Esophagus muscularis mucosa (tissue), 3 donors: ENCODE measurements at regions not wholly inside any gene's neighbourhood (a gene's known extent, or its start where the extent isn't known, plus 50 kb on each side); places are given as distances from the start of the nearest gene placed in this dataset.

Experiments used
- POLR2A ChIP-seq: fragments of 450-650 bp; IDR thresholded peaks from one replicate; pipeline ENCODE4 v1.6.1; 2017; ENCODE audit warnings: antibody characterized with exemption, moderate library complexity, mild to moderate bottlenecking, low read depth
- TF ChIP-seq, protein P1 (sequence below), 3 experiments: fragments of 200-600 bp in 2 of 3; fragments of 450-650 bp in 1 of 3; sonication (generic) in 2 of 3; IDR thresholded peaks; one replicate each; pipeline ENCODE4 v1.5.1; 2017 to 2019; ENCODE audit warnings: antibody characterized with exemption in 3 of 3, mild to moderate bottlenecking in 2 of 3, moderate library complexity in 1 of 3

DNA sequence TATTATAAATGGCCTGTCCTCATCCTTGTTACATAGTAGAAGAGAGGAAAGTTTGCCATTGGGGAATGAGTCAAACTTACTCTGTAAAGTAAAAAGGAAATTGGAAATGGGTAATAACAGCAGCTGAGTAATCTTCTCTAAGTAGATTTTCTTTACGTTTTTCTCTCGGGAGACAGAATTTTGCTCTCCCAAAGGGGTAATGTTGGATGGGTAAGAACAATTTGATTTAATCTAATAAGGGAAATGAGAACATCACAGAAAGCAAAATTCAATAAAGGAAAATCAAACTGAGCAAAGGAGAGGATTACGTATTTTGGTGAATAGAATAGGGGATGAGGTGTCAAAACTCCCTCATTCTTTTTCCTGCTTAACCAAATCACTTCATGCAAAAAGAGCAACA is 283.1 kb upstream of the FOXG1 start:
- TF ChIP-seq, protein P1, sequence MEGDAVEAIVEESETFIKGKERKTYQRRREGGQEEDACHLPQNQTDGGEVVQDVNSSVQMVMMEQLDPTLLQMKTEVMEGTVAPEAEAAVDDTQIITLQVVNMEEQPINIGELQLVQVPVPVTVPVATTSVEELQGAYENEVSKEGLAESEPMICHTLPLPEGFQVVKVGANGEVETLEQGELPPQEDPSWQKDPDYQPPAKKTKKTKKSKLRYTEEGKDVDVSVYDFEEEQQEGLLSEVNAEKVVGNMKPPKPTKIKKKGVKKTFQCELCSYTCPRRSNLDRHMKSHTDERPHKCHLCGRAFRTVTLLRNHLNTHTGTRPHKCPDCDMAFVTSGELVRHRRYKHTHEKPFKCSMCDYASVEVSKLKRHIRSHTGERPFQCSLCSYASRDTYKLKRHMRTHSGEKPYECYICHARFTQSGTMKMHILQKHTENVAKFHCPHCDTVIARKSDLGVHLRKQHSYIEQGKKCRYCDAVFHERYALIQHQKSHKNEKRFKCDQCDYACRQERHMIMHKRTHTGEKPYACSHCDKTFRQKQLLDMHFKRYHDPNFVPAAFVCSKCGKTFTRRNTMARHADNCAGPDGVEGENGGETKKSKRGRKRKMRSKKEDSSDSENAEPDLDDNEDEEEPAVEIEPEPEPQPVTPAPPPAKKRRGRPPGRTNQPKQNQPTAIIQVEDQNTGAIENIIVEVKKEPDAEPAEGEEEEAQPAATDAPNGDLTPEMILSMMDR (IDR thresholded peaks at IDR 0.05), result no peak
- TF ChIP-seq POLR2A, result no peak
